ENCODE measurements at regions not wholly inside any gene's neighbourhood (a gene's known extent, or its start where the extent isn't known, plus 50 kb on each side); places are given as distances from the start of the nearest gene placed in this dataset.
"Not testable (repeated sequence)": the region's sequence is repeated elsewhere in the genome, so short reads cannot be mapped to it uniquely, and the experiment has no call there.

GRCh38 chr18:28729321-28729720 lies 552.4 kb upstream of the CDH2 start:
- H3K4me1 ChIP-seq (ENCODE audit: control insufficient read depth, insufficient read depth, low read length, poor library complexity, severe bottlenecking), result no peaks in the 10 kb centered on the region
- WGBS, 2 experiments (ENCODE audit: insufficient coverage in 2 of 2), result 80% methylated on average over 1 of the region's 1 CpG; no CpG with 5 or more reads in 1 of the 2 experiments
- no peaks in the 10 kb centered on the region for H3K9me3 ChIP-seq (ENCODE audit: control insufficient read depth, low read length)
- no peak overlapping the region for H3K4me3 ChIP-seq (ENCODE audit: extremely low read depth, insufficient read depth, low read length, poor library complexity, severe bottlenecking)
- H3K27ac ChIP-seq (ENCODE audit: low read depth, low read length, severe bottlenecking), result no peak overlapping the region
- H3K36me3 ChIP-seq (ENCODE audit: control insufficient read depth, insufficient read depth, low read length), result no peaks in the 10 kb centered on the region

DNA sequence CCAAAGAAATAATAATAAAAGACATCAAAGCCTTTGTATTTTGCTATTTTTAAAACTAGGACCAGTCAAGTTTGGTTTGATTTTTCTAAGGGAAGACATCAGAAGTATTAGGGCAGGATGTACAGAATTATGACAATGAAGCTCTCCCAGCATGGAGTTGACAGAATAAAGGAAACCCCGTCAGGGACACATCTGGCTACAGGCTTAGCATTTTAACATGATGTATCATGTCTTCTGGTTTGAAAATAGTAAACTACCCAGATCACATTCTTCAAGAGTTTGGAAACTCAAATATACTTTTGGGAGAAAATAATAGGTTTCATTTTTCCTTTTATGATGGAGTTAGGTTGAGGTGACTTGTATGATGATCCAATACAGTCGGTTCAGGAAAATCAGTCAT lies 552.0 kb upstream of the CDH2 start:
- Histone ChIP-seq H3K4me3 (ENCODE audit: extremely low read depth, insufficient read depth, low read length, poor library complexity, severe bottlenecking) (no peak overlapping the region), H3K27ac (ENCODE audit: low read depth, low read length, severe bottlenecking) (no peak overlapping the region), H3K36me3 (ENCODE audit: control insufficient read depth, insufficient read depth, low read length) (no peaks in the 10 kb centered on the region), H3K9me3 (ENCODE audit: control insufficient read depth, low read length) (no peaks in the 10 kb centered on the region), H3K4me1 (ENCODE audit: control insufficient read depth, insufficient read depth, low read length, poor library complexity, severe bottlenecking) (no peaks in the 10 kb centered on the region)
- 100% methylated on average over 1 of the region's 2 CpGs; no CpG with 5 or more reads in 1 of the 2 experiments for WGBS, 2 experiments (ENCODE audit: insufficient coverage in 2 of 2)

DNA sequence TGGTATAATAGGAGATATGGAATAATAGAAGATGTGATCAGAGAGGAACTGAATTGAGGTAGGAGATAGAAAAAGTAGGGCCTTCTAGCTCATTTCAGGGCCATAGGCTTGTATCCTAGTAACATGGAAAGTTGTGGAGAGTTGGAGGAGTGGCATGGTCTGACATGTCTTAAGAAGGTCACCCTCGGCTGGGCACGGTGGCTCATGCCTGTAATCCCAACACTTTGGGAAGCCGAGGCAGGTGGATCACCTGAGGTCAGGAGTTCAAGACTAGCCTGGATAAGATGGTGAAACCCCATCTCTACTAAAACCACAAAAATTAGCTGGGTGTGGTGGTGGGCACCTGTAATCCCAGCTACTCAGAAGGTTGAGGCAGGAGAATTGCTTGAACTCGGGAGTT lies 550.3 kb upstream of the CDH2 start:
- H3K4me3 ChIP-seq (ENCODE audit: extremely low read depth, insufficient read depth, low read length, poor library complexity, severe bottlenecking); H3K27ac ChIP-seq (ENCODE audit: low read depth, low read length, severe bottlenecking); H3K9me3 ChIP-seq (ENCODE audit: control insufficient read depth, low read length); H3K36me3 ChIP-seq (ENCODE audit: control insufficient read depth, insufficient read depth, low read length); H3K4me1 ChIP-seq (ENCODE audit: control insufficient read depth, insufficient read depth, low read length, poor library complexity, severe bottlenecking): not testable (repeated sequence)
- 86 to 100% methylated on average over 1 to 2 of the region's 4 CpGs for WGBS, 2 experiments (ENCODE audit: insufficient coverage in 2 of 2)

- H3K36me3 ChIP-seq (ENCODE audit: control insufficient read depth, insufficient read depth, low read length), result no peaks in the 10 kb centered on the region
- WGBS, 2 experiments (ENCODE audit: insufficient coverage in 2 of 2), result 78 to 100% methylated on average over 1 of the region's 2 CpGs
- H3K9me3 ChIP-seq (ENCODE audit: control insufficient read depth, low read length), result no peaks in the 10 kb centered on the region
- no peak overlapping the region for H3K27ac ChIP-seq (ENCODE audit: low read depth, low read length, severe bottlenecking)
- no peak overlapping the region for H3K4me3 ChIP-seq (ENCODE audit: extremely low read depth, insufficient read depth, low read length, poor library complexity, severe bottlenecking)
- H3K4me1 ChIP-seq (ENCODE audit: control insufficient read depth, insufficient read depth, low read length, poor library complexity, severe bottlenecking), result no peaks in the 10 kb centered on the region
Observed at GRCh38 chr18:28725876-28726275, 548.9 kb upstream of the CDH2 start.

- no peaks in the 10 kb centered on the region for H3K9me3 ChIP-seq (ENCODE audit: control insufficient read depth, low read length)
- no peak overlapping the region for H3K27ac ChIP-seq (ENCODE audit: low read depth, low read length, severe bottlenecking)
- H3K36me3 ChIP-seq (ENCODE audit: control insufficient read depth, insufficient read depth, low read length), result no peaks in the 10 kb centered on the region
- 60 to 83% methylated on average over 1 of the region's 2 CpGs for WGBS, 2 experiments (ENCODE audit: insufficient coverage in 2 of 2)
- H3K4me1 ChIP-seq (ENCODE audit: control insufficient read depth, insufficient read depth, low read length, poor library complexity, severe bottlenecking), result no peaks in the 10 kb centered on the region
- H3K4me3 ChIP-seq (ENCODE audit: extremely low read depth, insufficient read depth, low read length, poor library complexity, severe bottlenecking), result no peak overlapping the region
Observed at GRCh38 chr18:28723506-28723905, 546.6 kb upstream of the CDH2 start.

- Histone ChIP-seq H3K36me3 (ENCODE audit: control insufficient read depth, insufficient read depth, low read length) (no peaks in the 10 kb centered on the region), H3K9me3 (ENCODE audit: control insufficient read depth, low read length) (no peaks in the 10 kb centered on the region), H3K4me1 (ENCODE audit: control insufficient read depth, insufficient read depth, low read length, poor library complexity, severe bottlenecking) (no peaks in the 10 kb centered on the region), H3K4me3 (ENCODE audit: extremely low read depth, insufficient read depth, low read length, poor library complexity, severe bottlenecking) (no peak overlapping the region), H3K27ac (ENCODE audit: low read depth, low read length, severe bottlenecking) (no peak overlapping the region)
Observed at GRCh38 chr18:28718696-28719095, 541.8 kb upstream of the CDH2 start.

- H3K27ac ChIP-seq (ENCODE audit: low read depth, low read length, severe bottlenecking), result no peak overlapping the region
- no peaks in the 10 kb centered on the region for H3K4me1 ChIP-seq (ENCODE audit: control insufficient read depth, insufficient read depth, low read length, poor library complexity, severe bottlenecking)
- H3K9me3 ChIP-seq (ENCODE audit: control insufficient read depth, low read length), result no peaks in the 10 kb centered on the region
- H3K36me3 ChIP-seq (ENCODE audit: control insufficient read depth, insufficient read depth, low read length), result no peaks in the 10 kb centered on the region
- no peak overlapping the region for H3K4me3 ChIP-seq (ENCODE audit: extremely low read depth, insufficient read depth, low read length, poor library complexity, severe bottlenecking)
- 62 to 71% methylated on average over 1 of the region's 1 CpG for WGBS, 2 experiments (ENCODE audit: insufficient coverage in 2 of 2)
Observed at GRCh38 chr18:28716338-28716737, 539.4 kb upstream of the CDH2 start.

DNA sequence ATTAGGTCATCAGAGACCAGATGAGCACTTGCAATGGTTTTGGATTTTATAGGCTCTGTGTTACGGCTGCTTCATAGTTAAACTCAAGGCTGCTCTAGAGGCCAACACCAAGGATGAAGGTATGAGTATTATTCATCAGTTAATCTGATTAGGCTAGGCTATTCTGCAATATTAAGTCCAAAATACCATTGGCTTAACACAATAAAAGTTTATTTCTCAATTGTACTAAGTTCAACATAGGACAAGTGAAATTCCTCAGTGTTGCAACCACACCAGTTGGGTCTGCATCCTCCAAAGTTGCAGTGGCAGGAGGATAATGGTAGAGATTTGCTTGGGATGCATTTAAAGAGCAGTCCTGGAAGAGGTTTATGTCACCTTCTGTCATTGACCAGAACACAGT lies 538.3 kb upstream of the CDH2 start:
- Histone ChIP-seq H3K36me3 (ENCODE audit: control insufficient read depth, insufficient read depth, low read length) (no peaks in the 10 kb centered on the region), H3K9me3 (ENCODE audit: control insufficient read depth, low read length) (no peaks in the 10 kb centered on the region), H3K27ac (ENCODE audit: low read depth, low read length, severe bottlenecking) (no peak overlapping the region), H3K4me3 (ENCODE audit: extremely low read depth, insufficient read depth, low read length, poor library complexity, severe bottlenecking) (no peak overlapping the region), H3K4me1 (ENCODE audit: control insufficient read depth, insufficient read depth, low read length, poor library complexity, severe bottlenecking) (no peaks in the 10 kb centered on the region)
- 100% methylated on average over 1 of the region's 1 CpG; no CpG with 5 or more reads in 1 of the 2 experiments for WGBS, 2 experiments (ENCODE audit: insufficient coverage in 2 of 2)

GRCh38 chr18:28714498-28714897 lies 537.6 kb upstream of the CDH2 start:
- H3K4me3 ChIP-seq (ENCODE audit: extremely low read depth, insufficient read depth, low read length, poor library complexity, severe bottlenecking), result no peak overlapping the region
- H3K36me3 ChIP-seq (ENCODE audit: control insufficient read depth, insufficient read depth, low read length), result no peaks in the 10 kb centered on the region
- H3K27ac ChIP-seq (ENCODE audit: low read depth, low read length, severe bottlenecking), result no peak overlapping the region
- no peaks in the 10 kb centered on the region for H3K4me1 ChIP-seq (ENCODE audit: control insufficient read depth, insufficient read depth, low read length, poor library complexity, severe bottlenecking)
- H3K9me3 ChIP-seq (ENCODE audit: control insufficient read depth, low read length), result no peaks in the 10 kb centered on the region

DNA sequence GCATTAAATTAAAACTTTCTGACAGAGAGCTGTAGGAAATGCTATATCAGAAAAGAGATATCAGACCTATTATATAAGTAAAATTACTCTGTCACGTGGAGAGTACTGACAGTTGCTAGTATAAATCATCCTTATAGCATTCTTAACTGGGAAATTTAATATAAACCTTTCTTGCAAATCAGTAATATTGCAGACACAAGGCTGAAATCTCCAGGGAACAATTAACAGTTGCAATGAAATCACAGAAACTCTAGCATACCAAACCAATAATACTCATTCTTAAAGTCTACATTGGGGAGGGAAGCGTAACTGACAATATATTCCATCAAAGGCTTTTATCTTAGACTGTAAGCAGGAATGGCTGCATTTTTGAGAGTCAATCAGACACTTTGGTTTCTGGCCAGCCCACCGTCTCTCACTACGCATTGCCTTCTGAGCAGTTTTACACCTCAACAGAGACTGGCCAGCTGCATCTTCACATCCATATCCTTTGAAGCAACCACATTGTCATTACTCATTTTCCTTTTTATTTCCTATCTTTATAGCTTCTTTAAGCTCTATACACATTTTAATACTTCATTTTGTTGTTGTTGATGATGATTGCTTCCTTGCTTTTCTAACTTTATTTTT lies 536.0 kb upstream of the CDH2 start:
- H3K27ac ChIP-seq (ENCODE audit: low read depth, low read length, severe bottlenecking), result no peak overlapping the region
- no peaks in the 10 kb centered on the region for H3K36me3 ChIP-seq (ENCODE audit: control insufficient read depth, insufficient read depth, low read length)
- WGBS, 2 experiments (ENCODE audit: insufficient coverage in 2 of 2), result 84 to 88% methylated on average over 2 of the region's 4 CpGs
- no peak overlapping the region for H3K4me3 ChIP-seq (ENCODE audit: extremely low read depth, insufficient read depth, low read length, poor library complexity, severe bottlenecking)
- H3K4me1 ChIP-seq (ENCODE audit: control insufficient read depth, insufficient read depth, low read length, poor library complexity, severe bottlenecking), result no peaks in the 10 kb centered on the region
- H3K9me3 ChIP-seq (ENCODE audit: control insufficient read depth, low read length), result no peaks in the 10 kb centered on the region

DNA sequence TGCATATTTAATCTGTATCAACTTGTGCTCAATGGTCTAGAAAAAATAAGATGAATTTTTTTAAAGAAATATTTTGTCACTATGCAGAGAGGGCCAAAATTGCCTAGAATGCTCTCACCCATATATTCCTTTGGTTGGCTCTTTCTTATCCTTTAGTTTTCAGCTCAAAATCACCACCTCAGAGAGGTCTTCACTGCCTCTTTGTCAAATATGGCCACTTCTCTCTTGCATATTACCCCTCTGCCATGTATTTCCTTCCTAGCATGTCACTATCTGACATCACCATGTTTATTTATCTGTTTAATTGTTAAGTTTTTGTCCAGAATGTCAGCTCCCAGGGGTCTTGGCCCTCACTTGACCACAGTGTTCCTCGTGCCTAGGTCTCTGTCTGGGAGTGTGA lies 535.2 kb upstream of the CDH2 start:
- WGBS, 2 experiments (ENCODE audit: insufficient coverage in 2 of 2), result 75 to 100% methylated on average over 1 of the region's 1 CpG
- Histone ChIP-seq H3K4me1 (ENCODE audit: control insufficient read depth, insufficient read depth, low read length, poor library complexity, severe bottlenecking) (no peaks in the 10 kb centered on the region), H3K36me3 (ENCODE audit: control insufficient read depth, insufficient read depth, low read length) (no peaks in the 10 kb centered on the region), H3K9me3 (ENCODE audit: control insufficient read depth, low read length) (no peaks in the 10 kb centered on the region), H3K27ac (ENCODE audit: low read depth, low read length, severe bottlenecking) (no peak overlapping the region), H3K4me3 (ENCODE audit: extremely low read depth, insufficient read depth, low read length, poor library complexity, severe bottlenecking) (no peak overlapping the region)
